MM.1S (cell line): ENCODE measurements at regions not wholly inside any gene's neighbourhood (a gene's known extent, or its start where the extent isn't known, plus 50 kb on each side); places are given as distances from the start of the nearest gene placed in this dataset.

Source experiments
- DNase-seq: peaks from one replicate; pipeline ENCODE4 v3.0.0-alpha.2; 2015
- H2AFZ ChIP-seq: fragments of 300-600 bp; sonication (generic); 2 replicates; pipeline ENCODE4 v1.6.0; 2016; ENCODE audit warnings: antibody characterized with exemption, low read length
- H3F3A ChIP-seq: fragments of 300-600 bp; sonication (generic); 2 replicates; pipeline ENCODE4 v1.6.1; 2016; ENCODE audit warnings: mild to moderate bottlenecking, antibody characterized with exemption, low read length, moderate library complexity, mixed read lengths; ENCODE audit not compliant: insufficient read depth
- H3K27ac ChIP-seq: fragments of 300-600 bp; sonication (generic); 2 replicates; pipeline ENCODE4 v1.5.1; 2016; ENCODE audit warnings: mild to moderate bottlenecking, low read length
- H3K27me3 ChIP-seq: fragments of 300-600 bp; sonication (generic); replicated peaks from 2 replicates; pipeline ENCODE4 v1.6.0; 2016; ENCODE audit warnings: low read length; ENCODE audit not compliant: insufficient read depth
- H3K36me3 ChIP-seq: fragments of 300-600 bp; sonication (generic); replicated peaks from 2 replicates; pipeline ENCODE4 v1.6.1; 2016; ENCODE audit warnings: mild to moderate bottlenecking, low read length, mixed read lengths; ENCODE audit not compliant: insufficient read depth
- H3K4me1 ChIP-seq: fragments of 300-600 bp; sonication (generic); 2 replicates; pipeline ENCODE4 v1.6.1; 2016; ENCODE audit warnings: low read length, mixed read lengths
- H3K4me2 ChIP-seq: fragments of 300-600 bp; sonication (generic); 2 replicates; pipeline ENCODE4 v1.6.0; 2016; ENCODE audit warnings: low read depth, low read length
- H3K4me3 ChIP-seq: fragments of 300-600 bp; sonication (generic); 2 replicates; pipeline ENCODE4 v1.5.1; 2016; ENCODE audit warnings: low read length, mixed read lengths
- H3K79me2 ChIP-seq: fragments of 300-600 bp; sonication (generic); 2 replicates; pipeline ENCODE4 v1.6.1; 2016; ENCODE audit warnings: mixed run types, low read length, mixed read lengths
- H3K9ac ChIP-seq: fragments of 300-600 bp; sonication (generic); 2 replicates; pipeline ENCODE4 v1.6.1; 2016; ENCODE audit warnings: low read length, mixed read lengths
- H3K9me2 ChIP-seq: fragments of 300-600 bp; sonication (generic); replicated peaks from 2 replicates; pipeline ENCODE4 v1.6.1; 2016; ENCODE audit warnings: mild to moderate bottlenecking, low read length, mixed read lengths; ENCODE audit not compliant: insufficient read depth
- H3K9me3 ChIP-seq: fragments of 300-600 bp; sonication (generic); replicated peaks from 2 replicates; pipeline ENCODE4 v1.6.1; 2016; ENCODE audit warnings: mild to moderate bottlenecking, low read length, mixed read lengths; ENCODE audit not compliant: insufficient read depth
- H4K20me1 ChIP-seq: fragments of 300-600 bp; sonication (generic); 2 replicates; pipeline ENCODE4 v1.6.1; 2016; ENCODE audit warnings: mild to moderate bottlenecking, low read length, moderate library complexity, mixed read lengths; ENCODE audit not compliant: insufficient read depth
- CTCF ChIP-seq: fragments of 300-600 bp; sonication (generic); IDR thresholded peaks from 2 replicates; pipeline ENCODE4 v1.5.1; 2016; ENCODE audit warnings: antibody characterized with exemption, low read length, mixed read lengths
- EZH2 ChIP-seq: fragments of 300-600 bp; sonication (generic); optimal IDR thresholded peaks from 2 replicates; pipeline ENCODE3; 2017; ENCODE audit warnings: low read depth, mild to moderate bottlenecking, antibody characterized with exemption, low read length, mixed read lengths
- EZH2phosphoT487 ChIP-seq: fragments of 300-600 bp; sonication (generic); IDR thresholded peaks from 2 replicates; pipeline ENCODE4 v1.6.1; 2018; ENCODE audit warnings: antibody characterized with exemption, low read length

GRCh38 chr3:140850210-140850955, 91.3 kb upstream of the SLC25A36 start:
- Histone ChIP-seq H3K27ac (no peak overlapping the region), H3K4me1 (peaks cover 18% of the 10 kb centered on the region), H3K9me2 (no peaks in the 10 kb centered on the region), H4K20me1 (no peaks in the 10 kb centered on the region), H3F3A (peaks cover 12% of the 10 kb centered on the region), H3K9me3 (no peaks in the 10 kb centered on the region), H3K4me3 (no peak overlapping the region), H2AFZ (no peak overlapping the region), H3K4me2 (no peak overlapping the region), H3K36me3 (no peaks in the 10 kb centered on the region), H3K27me3 (no peaks in the 10 kb centered on the region), H3K79me2 (no peaks in the 10 kb centered on the region), H3K9ac (no peak overlapping the region)
- no peak for TF ChIP-seq CTCF
- TF ChIP-seq EZH2phosphoT487, result no peak
- TF ChIP-seq EZH2, result no peak
- no peak for DNase-seq

GRCh38 chr3:140854961-140855360, 86.7 kb upstream of the SLC25A36 start:
- H3K27ac ChIP-seq, result no peak overlapping the region
- DNase-seq, result no peak
- peaks cover 6% of the 10 kb centered on the region for H3K4me1 ChIP-seq
- H4K20me1 ChIP-seq, result no peaks in the 10 kb centered on the region
- TF ChIP-seq EZH2 (no peak), CTCF (no peak), EZH2phosphoT487 (no peak)
- H3K9ac ChIP-seq, result no peak overlapping the region
- no peak overlapping the region for H3K4me3 ChIP-seq
- no peaks in the 10 kb centered on the region for H3K36me3 ChIP-seq
- no peak overlapping the region for H3K4me2 ChIP-seq
- no peaks in the 10 kb centered on the region for H3K9me3 ChIP-seq
- no peaks in the 10 kb centered on the region for H3K79me2 ChIP-seq
- H3F3A ChIP-seq, result 0 out of 2 replicates have a peak, but pooled peaks cover 3% of the 10 kb centered on the region
- no peak overlapping the region for H2AFZ ChIP-seq
- H3K27me3 ChIP-seq, result no peaks in the 10 kb centered on the region
- no peaks in the 10 kb centered on the region for H3K9me2 ChIP-seq

- Histone ChIP-seq H4K20me1 (no peaks in the 10 kb centered on the region), H3F3A (0 out of 2 replicates have a peak, but pooled peaks cover 5% of the 10 kb centered on the region), H3K27me3 (no peaks in the 10 kb centered on the region), H3K9me3 (no peaks in the 10 kb centered on the region), H3K36me3 (no peaks in the 10 kb centered on the region), H3K27ac (no peak overlapping the region), H3K79me2 (no peaks in the 10 kb centered on the region), H3K9ac (no peak overlapping the region), H3K4me1 (peaks cover 12% of the 10 kb centered on the region), H3K4me3 (no peak overlapping the region), H3K9me2 (no peaks in the 10 kb centered on the region), H2AFZ (no peak overlapping the region), H3K4me2 (no peak overlapping the region)
- no peak for DNase-seq
- TF ChIP-seq CTCF (no peak), EZH2phosphoT487 (no peak), EZH2 (no peak)
These were observed 84.7 kb upstream of the SLC25A36 start for GRCh38 chr3:140856905-140857304.
